Activated T-cell treated with anti-CD3 and anti-CD28 coated beads, Interleukin-2, amount 50 U/mL, for 24 hours (primary cell): ENCODE measurements at regions not wholly inside any gene's neighbourhood (a gene's known extent, or its start where the extent isn't known, plus 50 kb on each side); places are given as distances from the start of the nearest gene placed in this dataset.

ENCODE experiments used
- DNase-seq: peaks from one replicate; pipeline ENCODE4 v3.0.0-alpha.2; 2020
- H3K27ac Mint-ChIP-seq: 2 replicates; pipeline ENCODE4 v1.8.0; 2020; ENCODE audit warnings: mild to moderate bottlenecking, mixed read lengths
- H3K27me3 Mint-ChIP-seq: 2 replicates; pipeline ENCODE4 v1.8.0; 2020; ENCODE audit warnings: mixed read lengths
- H3K36me3 Mint-ChIP-seq: 2 replicates; pipeline ENCODE4 v1.8.0; 2020; ENCODE audit warnings: low read depth, mixed read lengths
- H3K4me1 Mint-ChIP-seq: 2 replicates; pipeline ENCODE4 v1.8.0; 2020; ENCODE audit warnings: low read depth, mixed read lengths
- H3K4me3 Mint-ChIP-seq: 2 replicates; pipeline ENCODE4 v1.8.0; 2020; ENCODE audit warnings: mild to moderate bottlenecking, moderate library complexity, mixed read lengths
- H3K9me3 Mint-ChIP-seq: 2 replicates; pipeline ENCODE4 v1.8.0; 2020; ENCODE audit warnings: mixed read lengths

DNA sequence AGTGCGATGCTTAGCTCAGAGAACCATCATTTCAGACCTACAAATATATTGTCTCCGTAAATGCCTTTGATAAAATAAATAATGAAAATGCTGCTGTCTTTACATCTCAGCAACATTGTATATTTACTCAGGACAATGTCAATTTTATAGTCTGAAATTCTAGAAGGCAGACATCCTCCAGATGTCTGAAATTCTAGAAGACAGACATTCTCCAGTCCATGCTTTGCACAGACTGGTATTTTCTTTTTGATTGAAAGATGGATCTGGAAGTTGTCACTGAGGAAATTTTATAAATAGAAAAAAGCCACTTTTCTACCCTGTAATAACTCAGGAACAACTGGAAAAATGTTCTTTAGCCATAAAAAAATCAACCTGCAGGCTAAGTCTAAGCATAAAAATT is 2293.3 kb downstream of the PCDH9 start:
- Mint-ChIP-seq H3K27ac (no peak overlapping the region), H3K36me3 (no peaks in the 10 kb centered on the region), H3K27me3 (no peaks in the 10 kb centered on the region), H3K4me3 (no peak overlapping the region), H3K9me3 (peaks cover 5% of the 10 kb centered on the region), H3K4me1 (no peaks in the 10 kb centered on the region)
- DNase-seq: no peak

DNA sequence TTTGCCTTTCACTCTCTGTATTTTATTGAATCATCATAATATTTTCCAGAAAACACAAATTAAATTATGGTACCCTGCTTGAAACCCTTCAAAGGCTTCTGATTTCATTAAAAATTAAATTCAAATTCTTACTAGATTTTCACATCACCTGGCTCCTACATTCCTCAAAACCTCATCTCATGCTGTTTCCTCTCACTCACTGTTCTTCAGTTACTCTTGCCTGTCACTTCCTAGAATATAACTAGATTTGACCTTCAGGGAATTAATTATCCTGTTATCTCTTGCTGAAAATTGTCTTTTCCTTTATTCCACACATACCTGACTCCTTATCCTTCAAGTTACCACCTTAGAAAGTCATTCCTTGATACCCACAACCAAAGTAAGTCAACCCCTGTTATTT is 2294.7 kb downstream of the PCDH9 start:
- no peaks in the 10 kb centered on the region for H3K36me3 Mint-ChIP-seq

DNA sequence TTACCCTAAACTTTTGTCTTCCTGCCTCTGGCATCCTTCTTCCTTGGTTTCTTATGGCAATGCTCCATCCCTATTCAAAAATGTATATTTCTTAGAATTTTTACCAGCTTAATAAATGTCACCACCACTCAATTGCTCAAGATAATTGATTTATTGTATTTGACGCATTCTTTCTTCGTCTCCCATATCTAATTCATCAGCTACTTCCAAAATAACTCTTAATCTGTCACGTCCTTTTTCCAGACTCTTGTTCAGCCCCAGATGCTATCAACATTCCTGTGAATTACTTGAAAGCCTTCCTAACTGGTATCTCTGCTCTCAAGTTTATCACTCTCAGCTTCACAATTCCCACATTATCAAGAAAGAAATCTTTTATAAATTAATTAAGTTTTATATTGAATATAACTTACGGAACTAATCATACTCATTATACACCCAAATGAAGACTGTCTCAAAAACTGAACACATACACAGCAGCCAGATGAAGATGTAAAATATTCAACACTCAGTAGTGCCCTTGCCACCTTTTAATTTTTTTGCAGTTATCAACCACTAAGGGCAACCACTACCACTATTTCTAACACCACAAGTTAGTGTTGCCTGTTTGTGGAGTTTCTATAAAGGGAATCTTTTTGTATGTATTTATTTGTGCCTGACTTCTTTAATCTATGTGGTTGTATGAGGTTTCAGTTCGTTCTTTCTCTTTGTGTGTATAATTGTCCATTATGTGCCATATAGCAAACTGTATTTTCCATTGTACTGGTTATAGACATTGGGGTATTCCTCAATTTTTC is 2295.4 kb downstream of the PCDH9 start:
- Mint-ChIP-seq H3K9me3 (peaks cover 5% of the 10 kb centered on the region), H3K27me3 (no peaks in the 10 kb centered on the region), H3K36me3 (no peaks in the 10 kb centered on the region), H3K27ac (no peak overlapping the region), H3K4me3 (no peak overlapping the region), H3K4me1 (no peaks in the 10 kb centered on the region)
- no peak for DNase-seq

More for the DNA sequence above, 2294.7 kb downstream of the PCDH9 start:
- no peak overlapping the region for H3K27ac Mint-ChIP-seq
- no peaks in the 10 kb centered on the region for H3K4me1 Mint-ChIP-seq
- H3K4me3 Mint-ChIP-seq: no peak overlapping the region
- H3K9me3 Mint-ChIP-seq: peaks cover 2% of the 10 kb centered on the region
- no peak for DNase-seq
- H3K27me3 Mint-ChIP-seq: no peaks in the 10 kb centered on the region

DNA sequence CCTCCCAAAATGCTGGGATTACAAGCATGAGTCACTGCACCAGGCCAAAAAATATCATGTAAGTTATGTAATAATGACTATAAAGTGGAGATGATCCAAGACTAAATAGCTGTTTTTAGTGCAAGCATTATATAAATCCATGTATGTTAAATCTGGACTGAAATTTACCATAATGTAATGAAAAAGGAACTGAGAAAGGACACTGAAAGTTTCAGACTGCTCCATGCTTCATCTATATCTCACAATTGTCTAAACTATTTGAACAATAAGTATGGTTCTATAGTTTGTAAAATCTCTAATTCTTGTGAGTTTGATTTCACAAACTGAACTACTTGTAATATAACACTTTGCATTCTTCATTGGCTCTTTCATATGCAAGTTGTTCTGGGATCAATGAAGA is 2299.5 kb downstream of the PCDH9 start:
- Mint-ChIP-seq H3K36me3 (no peaks in the 10 kb centered on the region), H3K9me3 (peaks cover 11% of the 10 kb centered on the region), H3K27me3 (no peaks in the 10 kb centered on the region), H3K4me3 (no peak overlapping the region), H3K4me1 (no peaks in the 10 kb centered on the region), H3K27ac (no peak overlapping the region)
- no peak for DNase-seq

DNA sequence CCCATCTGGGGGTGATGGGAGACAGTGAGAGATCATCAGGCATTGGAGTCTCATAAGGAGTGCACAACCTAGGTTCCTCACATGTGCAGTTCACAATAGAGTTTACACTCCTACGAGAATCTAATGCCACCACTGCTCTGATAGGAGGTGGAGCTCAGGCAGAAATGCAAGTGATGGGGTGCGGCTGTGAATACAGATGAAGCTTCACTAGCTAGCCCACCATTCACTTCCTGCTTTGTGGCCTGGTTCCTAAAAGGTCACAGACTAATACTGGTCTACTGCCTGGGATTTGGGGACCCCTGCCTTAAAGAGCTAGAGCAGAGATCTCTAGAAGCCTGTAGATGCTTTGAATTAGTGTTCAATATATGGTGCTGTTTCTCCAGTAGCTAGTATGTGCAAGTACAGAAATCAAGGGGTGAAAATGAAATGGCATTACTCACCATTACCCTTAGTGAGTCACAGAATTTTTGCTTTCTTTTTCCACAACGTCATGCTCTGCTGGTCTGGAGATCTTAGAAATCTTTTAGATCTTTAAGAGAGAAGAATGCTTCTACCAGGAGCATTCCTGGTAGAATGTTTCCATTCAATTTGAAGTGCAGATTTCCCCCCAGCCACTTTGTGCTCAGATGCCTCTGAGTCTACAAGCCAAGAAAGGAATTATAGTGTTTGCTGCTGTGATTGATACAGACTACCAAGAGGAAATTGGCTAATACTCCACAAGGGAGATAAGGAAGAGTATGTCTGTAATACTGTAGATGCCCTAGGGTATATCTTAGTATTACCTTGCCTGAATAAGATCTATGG is 2301.2 kb downstream of the PCDH9 start:
- Mint-ChIP-seq H3K36me3 (no peaks in the 10 kb centered on the region), H3K27me3 (no peaks in the 10 kb centered on the region), H3K9me3 (peaks cover 8% of the 10 kb centered on the region), H3K27ac (no peak overlapping the region), H3K4me3 (no peak overlapping the region), H3K4me1 (no peaks in the 10 kb centered on the region)
- DNase-seq: no peak

DNA sequence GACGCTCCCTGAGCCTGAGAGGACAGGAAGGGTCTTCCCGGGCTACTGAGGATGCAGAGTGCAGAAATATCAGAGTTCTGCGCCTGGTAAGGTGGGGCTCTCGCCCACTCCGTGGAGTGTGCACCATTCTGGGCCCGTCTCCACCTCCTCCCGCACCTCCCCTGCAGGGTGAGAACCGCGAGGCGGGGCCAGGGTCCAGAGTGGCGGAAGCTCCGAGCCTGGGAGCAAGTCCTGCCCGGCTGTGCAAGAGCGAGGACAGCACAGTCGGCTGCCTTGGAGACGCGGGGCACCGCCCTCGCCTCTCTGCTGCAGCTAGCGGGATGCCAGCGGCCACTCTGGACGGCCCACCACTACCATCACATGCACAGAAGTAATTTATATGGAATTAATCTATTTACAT is 2304.4 kb downstream of the PCDH9 start:
- DNase-seq: no peak
- Mint-ChIP-seq H3K4me3 (no peak overlapping the region), H3K36me3 (no peaks in the 10 kb centered on the region), H3K27me3 (no peaks in the 10 kb centered on the region), H3K9me3 (peaks cover 8% of the 10 kb centered on the region), H3K27ac (no peak overlapping the region), H3K4me1 (no peaks in the 10 kb centered on the region)

DNA sequence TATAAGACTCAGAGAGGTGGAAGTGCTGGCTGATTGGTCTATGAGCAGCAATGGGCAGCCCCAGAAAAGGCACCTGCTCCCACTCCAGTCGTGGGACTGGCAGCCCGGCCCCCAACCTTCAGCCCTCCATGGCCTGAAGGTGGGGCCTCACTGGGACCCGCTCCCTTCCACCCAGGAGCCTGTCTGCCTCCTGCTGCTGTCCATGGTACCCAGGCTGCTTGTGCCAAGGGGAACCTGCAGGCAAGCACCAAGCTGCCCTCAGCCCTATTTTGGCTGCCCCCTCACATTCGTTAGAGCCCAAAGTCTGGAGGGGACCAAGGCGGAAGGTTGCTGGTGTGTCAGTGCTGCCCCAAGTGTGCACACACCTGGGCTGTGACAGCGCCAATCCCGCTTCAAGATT is 2304.9 kb downstream of the PCDH9 start:
- Mint-ChIP-seq H3K4me1 (no peaks in the 10 kb centered on the region), H3K9me3 (peaks cover 8% of the 10 kb centered on the region), H3K27me3 (no peaks in the 10 kb centered on the region), H3K27ac (no peak overlapping the region), H3K4me3 (no peak overlapping the region), H3K36me3 (no peaks in the 10 kb centered on the region)
- DNase-seq: no peak

DNA sequence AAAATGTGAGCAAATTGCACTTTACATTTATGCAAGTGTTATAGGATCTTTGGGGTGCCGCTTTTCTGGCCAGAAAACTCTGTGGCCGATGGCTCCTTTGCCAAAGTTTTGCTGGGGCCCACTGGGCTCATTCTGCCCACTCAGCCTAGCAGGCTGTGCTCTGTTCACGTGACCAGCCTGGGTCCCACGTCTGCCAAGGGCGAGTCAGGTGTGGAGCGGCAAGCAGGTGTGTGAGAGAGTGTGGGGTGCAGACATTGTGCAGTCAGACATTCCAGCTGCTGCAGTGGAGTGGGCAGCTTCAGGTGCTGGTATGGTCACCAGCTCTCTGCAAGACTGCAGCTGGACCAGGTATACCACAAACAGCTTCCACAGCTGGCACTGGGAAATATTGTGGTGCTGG is 2305.7 kb downstream of the PCDH9 start:
- Mint-ChIP-seq H3K9me3 (peaks cover 6% of the 10 kb centered on the region), H3K36me3 (no peaks in the 10 kb centered on the region), H3K27me3 (no peaks in the 10 kb centered on the region), H3K27ac (no peak overlapping the region), H3K4me3 (no peak overlapping the region), H3K4me1 (no peaks in the 10 kb centered on the region)
- DNase-seq: no peak

DNA sequence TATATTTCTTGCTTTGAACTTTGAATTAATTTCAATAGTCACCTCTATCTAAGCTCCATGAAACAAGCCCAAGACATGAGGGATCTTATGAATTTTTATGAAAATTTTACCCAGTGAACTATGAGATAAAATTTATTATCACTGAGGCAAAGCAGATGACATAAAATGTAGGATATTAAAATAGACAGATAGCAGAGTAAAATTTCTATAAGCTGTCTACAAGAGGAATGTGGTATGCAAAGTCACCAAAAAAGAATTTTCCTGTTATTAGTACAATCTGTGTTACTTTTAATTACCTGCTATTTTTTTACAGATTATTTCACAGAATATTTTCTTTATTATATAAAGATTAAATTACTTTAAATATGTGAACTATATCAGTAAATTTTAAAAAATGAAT is 2312.6 kb downstream of the PCDH9 start:
- H3K27me3 Mint-ChIP-seq: no peaks in the 10 kb centered on the region

DNA sequence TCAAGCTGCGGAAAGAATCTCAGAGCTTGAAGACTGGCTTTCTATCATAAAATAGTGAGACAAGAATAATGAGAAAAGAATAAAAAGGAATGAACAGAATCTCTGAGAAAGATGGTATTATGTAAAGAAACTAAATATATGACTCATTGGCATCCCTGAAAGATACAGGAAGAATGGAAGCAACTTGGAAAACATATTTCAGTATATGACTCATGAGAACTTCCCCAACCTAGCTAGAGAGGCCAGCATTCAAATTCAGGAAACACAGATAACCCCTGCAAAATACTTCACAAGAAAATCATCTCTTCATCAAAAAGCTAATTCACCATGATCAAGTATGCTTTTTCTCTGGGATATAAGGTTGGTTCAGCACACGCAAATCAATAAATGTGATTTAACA is 2318.0 kb downstream of the PCDH9 start:
- Mint-ChIP-seq H3K27me3 (no peaks in the 10 kb centered on the region), H3K36me3 (no peaks in the 10 kb centered on the region), H3K4me3 (no peak overlapping the region), H3K4me1 (no peaks in the 10 kb centered on the region), H3K27ac (no peak overlapping the region), H3K9me3 (peaks cover 22% of the 10 kb centered on the region)
- DNase-seq: no peak

More for the DNA sequence above, 2312.6 kb downstream of the PCDH9 start:
- peaks cover 9% of the 10 kb centered on the region for H3K9me3 Mint-ChIP-seq
- H3K4me1 Mint-ChIP-seq: no peaks in the 10 kb centered on the region
- H3K27ac Mint-ChIP-seq: no peak overlapping the region
- H3K4me3 Mint-ChIP-seq: no peak overlapping the region
- H3K36me3 Mint-ChIP-seq: no peaks in the 10 kb centered on the region
- DNase-seq: no peak

DNA sequence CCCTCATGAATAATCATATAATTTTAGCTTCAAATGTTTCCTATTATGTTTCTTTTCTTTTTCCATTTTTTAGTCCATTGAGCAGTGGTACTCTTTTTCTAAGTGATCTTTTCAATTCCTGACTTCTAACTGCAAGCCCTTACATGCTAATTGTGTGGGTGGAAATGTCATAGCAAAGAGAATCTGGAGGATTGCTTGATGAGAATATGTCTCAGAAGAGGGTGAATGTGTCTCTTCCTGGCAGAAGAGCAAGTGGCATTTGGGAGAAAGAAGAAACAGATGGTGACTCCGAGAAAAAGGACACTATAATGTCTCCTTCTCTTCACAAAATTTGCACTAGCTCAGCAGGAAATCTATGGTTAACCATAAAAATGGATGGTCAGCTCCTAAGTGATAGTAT is 2320.0 kb downstream of the PCDH9 start:
- no peak overlapping the region for H3K27ac Mint-ChIP-seq
- H3K27me3 Mint-ChIP-seq: no peaks in the 10 kb centered on the region
- H3K4me1 Mint-ChIP-seq: no peaks in the 10 kb centered on the region
- H3K4me3 Mint-ChIP-seq: no peak overlapping the region
- H3K9me3 Mint-ChIP-seq: peaks cover 24% of the 10 kb centered on the region
- no peaks in the 10 kb centered on the region for H3K36me3 Mint-ChIP-seq
- DNase-seq: no peak

DNA sequence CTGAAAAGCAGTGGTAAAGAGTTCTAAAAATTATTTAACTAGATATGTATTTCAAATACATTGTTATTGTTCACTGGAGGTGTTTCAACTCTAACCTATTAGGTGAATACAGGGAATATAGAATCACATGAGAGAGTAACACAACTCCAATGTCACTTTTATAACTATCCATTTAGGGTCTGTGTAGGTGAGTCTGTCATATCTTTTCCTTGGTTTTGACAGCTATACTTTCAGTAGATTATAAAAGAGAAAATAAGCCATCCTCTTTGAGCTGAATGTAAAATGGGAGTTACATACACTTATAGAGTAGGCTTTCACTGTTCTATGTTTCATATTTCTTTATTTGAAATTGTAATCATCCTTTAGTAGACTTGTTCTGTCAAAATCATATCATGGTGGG is 2321.0 kb downstream of the PCDH9 start:
- H3K36me3 Mint-ChIP-seq: no peaks in the 10 kb centered on the region
- H3K9me3 Mint-ChIP-seq: peaks cover 24% of the 10 kb centered on the region
- no peaks in the 10 kb centered on the region for H3K4me1 Mint-ChIP-seq
- no peak for DNase-seq
- H3K27me3 Mint-ChIP-seq: no peaks in the 10 kb centered on the region
- no peak overlapping the region for H3K4me3 Mint-ChIP-seq
- H3K27ac Mint-ChIP-seq: no peak overlapping the region

DNA sequence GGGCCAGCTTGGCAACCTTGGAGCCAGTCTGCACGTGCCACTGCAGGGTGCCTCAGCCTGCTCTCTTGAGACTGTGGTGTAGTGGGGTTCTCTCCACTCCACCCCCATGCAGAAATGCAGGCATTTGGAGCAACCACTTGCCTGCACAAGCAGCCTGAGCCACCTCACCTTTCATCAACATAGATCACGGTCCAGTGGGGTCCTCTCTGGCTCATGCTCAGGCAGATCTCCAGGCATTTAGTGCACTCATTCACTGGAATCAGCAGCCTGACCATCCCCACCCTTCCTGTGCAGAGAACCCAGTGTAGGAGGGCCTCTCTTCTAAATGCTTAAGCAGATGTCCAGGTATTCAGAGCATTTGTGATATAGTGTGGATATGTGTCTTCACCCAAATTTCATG is 2330.1 kb downstream of the PCDH9 start:
- Mint-ChIP-seq H3K4me3 (no peak overlapping the region), H3K27me3 (no peaks in the 10 kb centered on the region), H3K9me3 (peaks cover 29% of the 10 kb centered on the region), H3K36me3 (no peaks in the 10 kb centered on the region), H3K4me1 (no peaks in the 10 kb centered on the region), H3K27ac (no peak overlapping the region)
- DNase-seq: no peak

DNA sequence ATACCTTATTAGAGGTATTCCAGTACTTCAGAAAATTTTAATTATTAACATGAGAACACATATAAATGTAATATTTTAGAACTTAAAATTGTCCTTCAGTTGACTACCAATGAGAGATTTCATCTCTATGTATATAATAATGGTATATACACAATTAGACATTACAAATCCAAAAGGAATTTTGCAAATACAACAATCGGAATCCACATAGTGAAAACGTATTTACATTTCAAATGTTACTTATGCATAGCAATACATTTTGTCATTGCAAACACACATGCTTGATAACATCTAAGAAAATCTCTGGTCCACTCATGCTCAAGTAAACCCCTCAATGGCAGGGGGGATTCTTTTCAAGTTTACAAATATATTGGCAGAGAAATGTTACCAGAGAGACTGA is 2345.2 kb downstream of the PCDH9 start:
- no peak for DNase-seq
- Mint-ChIP-seq H3K27ac (no peak overlapping the region), H3K4me3 (no peak overlapping the region), H3K27me3 (no peaks in the 10 kb centered on the region), H3K4me1 (no peaks in the 10 kb centered on the region), H3K9me3 (peaks cover 23% of the 10 kb centered on the region), H3K36me3 (no peaks in the 10 kb centered on the region)

DNA sequence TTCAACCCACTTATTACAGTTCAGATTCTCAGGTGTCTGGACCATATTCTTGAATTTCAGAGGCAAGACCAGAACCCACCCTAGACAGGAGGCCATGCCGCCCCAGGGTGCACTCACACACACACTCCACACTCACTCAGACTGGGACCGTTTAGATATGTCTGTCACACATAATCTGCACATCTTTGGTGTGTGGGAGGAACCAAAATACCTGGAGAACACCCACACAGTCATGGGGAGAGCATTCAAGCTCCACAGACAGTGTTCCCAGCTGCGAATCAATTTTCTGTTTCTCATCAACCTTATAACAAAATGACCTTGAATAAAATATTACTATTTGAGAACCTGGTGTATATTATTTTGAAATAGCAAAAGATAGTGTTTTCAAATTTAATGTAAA is 2353.0 kb downstream of the PCDH9 start:
- no peaks in the 10 kb centered on the region for H3K27me3 Mint-ChIP-seq
- peaks cover 15% of the 10 kb centered on the region for H3K9me3 Mint-ChIP-seq
- H3K4me1 Mint-ChIP-seq: no peaks in the 10 kb centered on the region
- no peak overlapping the region for H3K27ac Mint-ChIP-seq
- DNase-seq: no peak
- H3K36me3 Mint-ChIP-seq: no peaks in the 10 kb centered on the region
- H3K4me3 Mint-ChIP-seq: no peak overlapping the region
